Fibroblast of skin of back (primary cell): ENCODE measurements at regions not wholly inside any gene's neighbourhood (a gene's known extent, or its start where the extent isn't known, plus 50 kb on each side); places are given as distances from the start of the nearest gene placed in this dataset.
"Not testable (repeated sequence)": the region's sequence is repeated elsewhere in the genome, so short reads cannot be mapped to it uniquely, and the experiment has no call there.

Source experiments
- DNase-seq: peaks from one replicate; pipeline ENCODE4 v3.0.0-alpha.2; 2013

DNA sequence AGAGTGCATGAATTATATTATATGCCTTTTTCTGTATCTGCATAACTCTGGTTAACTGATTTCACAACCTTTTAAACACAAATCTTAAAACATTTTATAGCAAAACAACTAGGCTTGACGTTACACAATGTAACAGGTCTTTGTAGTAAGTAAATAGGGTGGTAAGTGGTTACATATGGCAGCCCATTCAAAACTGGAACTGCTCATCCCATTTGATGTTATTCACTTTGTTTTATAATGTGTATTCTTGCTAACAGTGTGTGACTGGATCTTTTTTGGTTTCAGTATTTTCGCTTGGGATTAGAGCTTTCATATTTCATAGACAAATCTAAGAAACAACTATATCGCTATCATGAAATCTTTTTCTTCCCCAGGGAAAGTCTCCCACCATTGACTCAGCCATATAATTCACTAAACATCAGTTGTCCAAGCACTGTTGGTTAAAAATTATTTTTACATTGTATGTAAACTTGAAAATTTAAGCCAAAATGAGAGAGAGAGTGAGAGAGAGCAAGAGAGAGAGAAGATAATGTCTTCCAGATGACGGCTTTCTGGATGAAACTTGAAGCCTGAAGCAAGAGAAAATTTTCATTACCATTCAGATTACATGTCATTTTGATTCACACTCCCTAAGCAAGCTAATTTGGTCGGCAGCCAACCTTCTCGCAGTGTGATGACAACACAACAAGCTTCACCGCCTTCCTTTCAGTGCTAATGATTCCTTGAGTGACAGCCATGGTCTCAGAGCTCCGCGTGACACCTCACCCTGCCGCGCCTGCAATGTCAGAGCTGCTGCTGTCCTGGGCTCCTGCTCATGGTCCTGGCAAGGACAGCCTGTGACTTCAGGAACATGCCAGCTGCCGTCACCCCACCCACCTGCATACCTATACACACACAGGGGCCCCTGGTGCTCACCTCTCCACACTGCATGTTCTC lies 946.9 kb upstream of the SOX11 start:
- DNase-seq, result peak; percentile 1

DNA sequence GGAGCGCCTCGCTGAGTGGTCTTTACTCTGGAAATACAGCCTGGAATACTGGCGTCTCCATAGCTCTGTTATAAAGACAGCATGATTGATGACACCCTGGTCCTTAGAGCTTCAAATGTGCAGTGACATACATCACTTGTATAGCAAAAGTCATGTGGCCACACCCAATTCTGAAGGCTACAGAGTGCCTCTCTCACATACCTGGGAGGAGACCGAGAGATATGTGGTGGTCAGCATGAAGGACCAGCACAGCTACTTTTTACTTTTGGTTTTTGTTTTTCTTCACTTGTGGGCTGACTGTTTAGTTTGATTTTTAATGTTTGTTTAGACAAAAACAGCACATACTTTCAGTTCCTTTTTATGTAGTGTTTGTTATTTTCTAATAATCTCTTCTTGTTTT lies 938.5 kb upstream of the SOX11 start:
- DNase-seq, result no peak

- peak; percentile 43 for DNase-seq
Observed at GRCh38 chr2:4762951-4763376, 929.2 kb upstream of the SOX11 start.

GRCh38 chr2:4765787-4766530 lies 926.2 kb upstream of the SOX11 start:
- no peak for DNase-seq

DNA sequence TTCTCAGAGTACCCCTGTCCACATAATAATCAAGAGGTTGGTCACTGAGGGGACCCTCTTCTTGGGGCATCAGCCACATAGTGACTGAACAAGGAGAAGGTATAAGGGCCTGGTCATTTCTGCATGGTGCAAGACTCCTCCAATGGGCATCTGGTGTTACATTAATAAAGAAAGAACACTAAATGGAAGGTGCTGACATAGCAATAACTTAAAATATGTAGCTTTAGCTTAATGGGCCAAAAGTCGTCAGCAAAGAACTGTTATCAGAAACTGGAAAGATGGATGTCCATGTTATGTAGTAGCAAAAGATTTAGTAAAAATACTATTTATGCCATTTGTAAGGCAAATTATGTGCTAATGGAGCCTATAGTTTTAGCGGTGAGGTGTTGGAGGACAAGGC lies 916.5 kb upstream of the SOX11 start:
- DNase-seq, result no peak

- no peak for DNase-seq
Observed at GRCh38 chr2:4780679-4781078, 911.5 kb upstream of the SOX11 start.

GRCh38 chr2:4782647-4783046 lies 909.5 kb upstream of the SOX11 start:
- peak; percentile 4 for DNase-seq

- no peak for DNase-seq
Observed at GRCh38 chr2:4791488-4791887, 900.7 kb upstream of the SOX11 start.

DNA sequence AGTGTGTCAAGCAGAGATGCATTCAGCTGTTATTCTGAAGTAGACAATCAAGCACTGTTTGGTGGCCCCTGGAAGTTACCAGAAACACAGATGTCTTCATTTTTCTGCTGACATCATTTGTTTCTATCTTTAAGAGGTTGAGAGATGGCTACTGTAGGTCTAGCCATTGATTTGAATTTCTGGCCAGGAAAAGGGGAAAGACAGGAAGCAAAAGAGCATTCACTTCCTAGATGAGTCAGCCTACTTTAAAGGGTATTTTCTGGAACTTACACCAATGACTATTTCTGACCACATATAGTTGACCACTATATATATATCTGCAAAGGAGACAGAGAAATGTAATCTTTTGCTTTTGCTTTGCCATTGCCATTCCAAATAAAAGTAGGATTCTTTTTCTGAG lies 900.1 kb upstream of the SOX11 start:
- no peak for DNase-seq

GRCh38 chr2:4803396-4803795 lies 888.8 kb upstream of the SOX11 start:
- DNase-seq, result no peak

GRCh38 chr2:4814137-4814536 lies 878.0 kb upstream of the SOX11 start:
- DNase-seq, result not testable (repeated sequence)

- DNase-seq, result no peak
Observed at GRCh38 chr2:4827836-4828235, 864.3 kb upstream of the SOX11 start.

DNA sequence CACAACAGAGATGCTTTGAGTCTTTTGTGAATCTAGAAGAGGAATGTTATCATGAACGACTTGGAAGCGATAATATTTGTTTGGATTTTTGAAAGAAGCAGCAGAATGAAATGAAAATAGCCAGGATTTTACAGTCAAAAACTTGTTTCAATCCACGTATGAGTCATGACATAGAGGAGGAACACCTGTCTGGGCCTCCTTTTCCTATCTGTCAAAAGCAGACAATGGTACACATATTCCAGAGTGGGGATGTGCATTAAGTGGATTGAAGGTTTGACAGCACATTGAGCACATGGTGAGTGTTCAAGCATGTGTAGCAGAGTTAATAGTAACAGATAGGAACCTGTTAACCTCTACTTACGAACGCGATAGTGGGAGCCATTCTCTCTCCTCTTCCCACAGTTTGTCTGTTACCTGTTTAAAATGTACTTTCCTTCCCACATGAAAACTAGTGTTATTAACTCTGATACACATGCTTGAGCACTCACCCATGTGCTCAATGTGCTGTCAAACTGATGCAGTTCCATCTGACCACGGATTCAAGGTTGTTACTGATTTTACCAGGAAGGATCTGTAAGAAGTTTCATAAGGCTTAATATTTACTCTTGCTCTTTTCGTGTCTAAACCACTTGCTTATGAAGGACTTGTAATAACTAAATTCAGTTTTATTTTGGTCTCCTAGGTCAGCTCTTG lies 863.4 kb upstream of the SOX11 start:
- no peak for DNase-seq

DNA sequence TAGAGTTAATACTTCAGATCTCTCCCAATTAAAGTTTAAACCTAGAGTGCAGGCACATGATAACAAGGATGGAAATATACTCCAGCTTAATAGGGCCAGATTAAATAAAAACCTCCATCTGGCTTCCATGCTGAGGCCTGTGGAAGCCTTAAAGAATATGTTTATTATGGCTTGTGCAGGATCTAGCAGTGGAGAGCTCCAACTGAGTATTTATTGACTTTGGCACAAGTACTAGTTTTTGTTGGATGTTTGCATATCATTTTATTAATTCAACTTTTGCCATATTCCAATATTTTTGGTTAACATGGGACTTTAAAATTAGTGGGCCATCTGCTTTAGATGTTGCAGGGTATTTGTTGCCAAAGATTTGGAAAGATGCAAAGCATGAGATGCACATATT lies 860.4 kb upstream of the SOX11 start:
- DNase-seq, result no peak

DNA sequence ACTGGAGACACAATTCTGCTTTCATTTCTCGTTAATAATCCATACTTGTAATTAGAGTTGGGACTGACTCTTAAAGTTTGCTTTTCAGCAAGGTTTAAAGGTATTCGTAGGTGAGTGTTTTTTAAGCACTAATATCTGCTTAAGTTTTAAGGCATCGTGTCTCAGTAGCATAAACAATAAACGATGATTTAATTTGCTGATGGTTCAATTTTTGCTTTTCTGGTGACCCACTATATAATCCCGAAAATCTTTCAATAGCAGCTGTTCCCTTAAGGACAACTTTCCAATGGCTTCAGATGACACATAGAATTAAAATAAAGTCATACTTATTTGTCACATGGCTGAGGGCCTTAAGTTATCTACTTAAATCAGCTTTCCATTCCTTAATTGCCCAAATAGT lies 859.5 kb upstream of the SOX11 start:
- no peak for DNase-seq

GRCh38 chr2:4838626-4839025 lies 853.6 kb upstream of the SOX11 start:
- DNase-seq, result no peak

- no peak for DNase-seq
Observed at GRCh38 chr2:4840791-4841190, 851.4 kb upstream of the SOX11 start.

GRCh38 chr2:4844881-4845280 lies 847.3 kb upstream of the SOX11 start:
- no peak for DNase-seq

DNA sequence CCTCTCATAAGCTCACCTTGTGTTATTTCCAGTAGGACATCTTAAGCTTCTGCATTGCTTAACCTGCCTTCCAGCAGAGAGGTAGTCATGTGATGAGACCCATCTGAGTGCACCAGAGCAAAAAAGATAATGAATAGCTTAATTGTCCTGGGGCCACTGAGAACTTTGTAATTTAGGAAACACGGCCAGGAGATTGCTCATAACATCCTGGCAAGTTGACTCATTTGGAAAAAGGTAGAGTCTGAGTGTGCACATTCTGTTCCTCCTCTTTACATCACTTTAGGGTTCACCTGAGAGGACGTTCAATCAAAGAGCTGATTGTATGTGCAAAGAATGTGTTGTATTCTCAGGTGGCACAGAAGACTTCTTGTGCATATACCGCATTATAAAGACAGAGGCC lies 830.2 kb upstream of the SOX11 start:
- no peak for DNase-seq

DNA sequence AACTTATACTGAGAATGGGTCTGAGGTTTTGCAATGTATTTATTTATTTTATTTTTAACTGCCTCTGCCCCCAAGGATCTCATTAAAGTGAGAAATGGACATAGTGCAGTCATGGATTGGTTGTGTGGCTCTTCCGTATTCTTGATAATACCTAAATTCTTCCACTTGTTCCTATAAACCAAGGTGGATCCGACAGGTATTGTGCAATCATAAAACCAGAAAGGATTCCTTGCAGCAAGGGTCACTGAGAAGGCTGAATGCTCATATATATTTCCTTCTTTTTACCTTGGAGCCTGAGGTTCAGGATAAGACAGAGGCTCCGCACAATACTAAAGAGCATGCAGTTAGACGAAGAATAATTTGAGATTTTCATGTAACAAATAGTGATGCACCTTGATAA lies 826.0 kb upstream of the SOX11 start:
- no peak for DNase-seq

GRCh38 chr2:4868466-4868865 lies 823.7 kb upstream of the SOX11 start:
- DNase-seq, result no peak

DNA sequence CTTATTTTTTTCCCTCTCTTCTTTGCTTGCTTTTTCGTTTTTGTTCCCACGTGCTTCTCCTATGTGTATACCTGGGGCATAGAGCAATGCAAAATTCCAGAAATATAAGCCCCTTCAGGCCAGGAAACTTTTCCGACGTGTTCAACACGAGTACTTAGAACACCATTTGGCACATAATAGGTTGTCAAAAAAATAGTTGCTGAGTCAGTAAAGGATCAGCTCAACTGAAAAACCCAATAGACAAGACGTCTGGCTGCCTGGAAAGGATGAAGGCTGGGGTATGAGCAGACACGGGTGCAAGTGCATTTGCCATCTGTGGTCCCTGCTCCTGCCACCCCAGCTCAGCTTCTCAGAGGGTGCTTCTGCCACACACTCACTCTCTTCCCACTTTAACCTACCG lies 823.0 kb upstream of the SOX11 start:
- DNase-seq, result no peak

GRCh38 chr2:4873364-4873763 lies 818.8 kb upstream of the SOX11 start:
- no peak for DNase-seq
